GM19372 (cell line): ENCODE measurements at regions not wholly inside any gene's neighbourhood (a gene's known extent, or its start where the extent isn't known, plus 50 kb on each side); places are given as distances from the start of the nearest gene placed in this dataset.

Experiments used
- ATAC-seq: cut with Tn5 transposase; IDR thresholded peaks from one replicate; pipeline ENCODE4 v1.9.1; 2021; ENCODE audit warnings: mild to moderate bottlenecking, low read depth, moderate library complexity; ENCODE audit not compliant: unreplicated experiment

GRCh38 chr22:49103314-49104059, 724.2 kb downstream of the BRD1 start:
- no peak for ATAC-seq

- ATAC-seq = no peak
Measured at GRCh38 chr22:49102367-49102766, 725.3 kb downstream of the BRD1 start.

GRCh38 chr22:49101873-49102272, 725.8 kb downstream of the BRD1 start:
- no peak for ATAC-seq

GRCh38 chr22:49101225-49101624, 726.4 kb downstream of the BRD1 start:
- no peak for ATAC-seq

GRCh38 chr22:49100773-49101172, 726.9 kb downstream of the BRD1 start:
- ATAC-seq = no peak

GRCh38 chr22:49100316-49100715, 727.4 kb downstream of the BRD1 start:
- no peak for ATAC-seq

GRCh38 chr22:49099496-49100124, 728.1 kb downstream of the BRD1 start:
- no peak for ATAC-seq

GRCh38 chr22:49099089-49099488, 728.6 kb downstream of the BRD1 start:
- ATAC-seq = no peak

GRCh38 chr22:49097966-49098365, 729.7 kb downstream of the BRD1 start:
- no peak for ATAC-seq

- ATAC-seq = no peak
Measured at GRCh38 chr22:49097171-49097925, 730.3 kb downstream of the BRD1 start.

GRCh38 chr22:49096476-49096875, 731.2 kb downstream of the BRD1 start:
- no peak for ATAC-seq

GRCh38 chr22:49095366-49095765, 732.3 kb downstream of the BRD1 start:
- ATAC-seq = no peak

- no peak for ATAC-seq
Measured at GRCh38 chr22:49094858-49095257, 732.8 kb downstream of the BRD1 start.

- no peak for ATAC-seq
Measured at GRCh38 chr22:49094151-49094550, 733.5 kb downstream of the BRD1 start.

GRCh38 chr22:49093192-49093880, 734.3 kb downstream of the BRD1 start:
- ATAC-seq = no peak

GRCh38 chr22:49092716-49093115, 735.0 kb downstream of the BRD1 start:
- no peak for ATAC-seq

- no peak for ATAC-seq
Measured at GRCh38 chr22:49091917-49092545, 735.6 kb downstream of the BRD1 start.

- ATAC-seq = no peak
Measured at GRCh38 chr22:49091451-49091850, 736.2 kb downstream of the BRD1 start.

GRCh38 chr22:49090853-49091135, 736.9 kb downstream of the BRD1 start:
- no peak for ATAC-seq

GRCh38 chr22:49090061-49090852, 737.4 kb downstream of the BRD1 start:
- no peak for ATAC-seq
